GM04503 (cell line): ENCODE measurements at regions not wholly inside any gene's neighbourhood (a gene's known extent, or its start where the extent isn't known, plus 50 kb on each side); places are given as distances from the start of the nearest gene placed in this dataset.
A peak's percentile ranks its signal among the peaks of the same experiment; 100 is the strongest.
"Not testable (repeated sequence)": the region's sequence is repeated elsewhere in the genome, so short reads cannot be mapped to it uniquely, and the experiment has no call there.

ENCODE experiments used
- DNase-seq: peaks from one replicate; pipeline ENCODE4 v3.0.0-alpha.2; 2012; ENCODE audit warnings: low read depth

DNA sequence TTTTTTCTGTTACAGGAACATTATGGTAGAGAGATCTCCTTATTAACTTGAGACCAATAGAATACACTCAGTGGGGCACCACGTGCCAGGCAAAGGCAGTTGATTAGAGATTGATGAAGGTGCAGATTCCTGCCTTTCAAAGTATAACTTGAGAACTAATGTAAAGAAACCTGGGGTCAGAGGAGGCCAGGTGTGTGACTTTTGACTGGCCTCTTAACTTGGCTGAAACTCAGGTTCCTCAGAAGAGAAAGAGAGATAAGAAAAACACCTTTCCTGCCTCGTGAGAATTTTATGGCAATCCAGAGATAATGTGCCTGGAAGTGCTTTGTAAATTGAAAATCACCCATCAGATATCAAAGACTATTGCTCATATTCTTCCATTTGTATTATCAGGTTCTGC is 110.7 kb upstream of the GZMB start:
- DNase-seq: no peak

DNA sequence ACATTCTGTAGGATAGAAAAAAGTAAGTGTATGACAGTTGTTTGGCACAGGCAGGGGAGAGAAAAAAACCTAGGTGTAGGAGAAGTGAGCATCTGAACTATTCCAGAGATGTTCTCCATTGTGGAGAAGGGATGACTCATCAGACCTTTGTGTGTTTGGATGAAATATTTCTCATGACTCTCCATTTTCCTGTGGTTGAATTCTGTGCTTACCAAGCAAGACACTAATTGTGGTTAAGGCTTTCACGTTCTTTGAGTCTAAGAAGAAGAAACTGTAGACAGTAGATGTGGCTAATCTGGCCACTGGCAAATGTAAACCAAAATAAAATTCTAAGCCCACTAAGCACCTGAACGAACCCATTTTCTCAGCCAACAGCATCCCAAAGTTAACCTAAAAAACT is 107.9 kb upstream of the GZMB start:
- DNase-seq: no peak

DNA sequence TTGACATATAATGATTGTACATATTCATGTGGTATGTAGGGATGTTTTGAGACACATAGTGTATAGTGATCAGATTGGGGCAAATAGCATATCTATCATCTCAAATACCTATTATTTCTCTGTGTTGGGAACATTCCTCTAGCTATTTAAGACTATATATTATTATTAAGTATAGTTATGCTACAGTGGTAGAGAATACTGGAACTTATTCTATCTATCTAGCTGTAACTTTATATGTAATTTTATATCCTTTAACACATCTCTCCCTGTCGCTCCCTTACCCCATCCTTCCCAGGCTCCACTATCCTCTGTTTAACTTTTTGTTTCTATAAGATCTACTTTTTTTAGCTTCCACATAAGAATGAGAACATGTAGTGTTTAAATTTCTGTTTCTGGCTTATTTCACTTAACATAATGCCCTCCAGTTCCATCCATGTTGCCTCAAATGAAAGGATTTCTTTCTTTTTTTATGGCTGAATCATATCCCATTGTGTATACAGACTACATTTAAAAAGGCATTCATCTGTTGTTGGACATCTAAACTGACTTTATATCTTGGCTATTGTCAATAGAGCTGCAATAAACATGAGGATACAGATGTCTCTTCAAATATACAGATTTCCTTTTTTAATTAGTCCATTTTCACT is 102.1 kb upstream of the GZMB start:
- no peak for DNase-seq

GRCh38 chr14:24734917-24735500 is 101.0 kb upstream of the GZMB start:
- DNase-seq: peak; percentile 1

- no peak for DNase-seq
These were observed 92.5 kb upstream of the GZMB start for GRCh38 chr14:24726480-24726879.

DNA sequence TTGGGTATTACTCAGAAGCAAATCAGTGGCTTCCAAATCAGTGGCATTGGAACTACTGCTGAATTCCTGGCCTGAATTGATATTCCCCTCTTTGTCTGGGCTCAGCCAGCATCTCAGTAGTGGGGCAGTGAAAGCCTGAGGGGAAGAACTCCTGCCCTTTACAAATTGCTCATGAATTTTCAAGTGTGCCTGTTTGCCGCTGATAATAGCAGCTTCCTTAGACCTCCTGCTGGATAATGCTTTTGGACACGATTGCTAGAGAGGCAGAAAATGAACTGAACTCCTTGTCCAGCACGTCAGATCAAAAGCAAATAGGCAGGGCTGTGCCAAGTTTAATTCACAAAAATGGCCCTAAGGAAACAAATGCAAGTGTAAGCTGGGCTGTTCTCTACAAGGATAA is 91.3 kb upstream of the GZMB start:
- no peak for DNase-seq

DNA sequence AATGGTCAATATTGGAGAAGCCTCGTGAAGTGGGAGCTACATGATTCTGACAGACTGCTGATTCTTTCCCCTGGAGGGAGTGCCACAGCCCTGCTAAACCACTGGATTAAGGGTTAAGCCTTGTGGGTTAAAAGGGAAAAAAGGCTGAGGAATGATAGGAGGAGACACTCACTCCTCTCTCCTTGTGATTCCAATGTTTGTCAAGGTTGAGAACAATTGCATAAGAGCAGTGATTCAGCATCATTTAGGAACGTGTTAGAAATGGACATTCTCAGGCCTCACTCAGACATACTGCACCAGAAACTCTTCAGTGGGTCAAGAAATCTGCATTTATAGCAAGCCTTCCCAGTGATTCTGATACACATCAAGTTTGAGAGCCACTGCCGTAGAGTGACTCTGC is 87.8 kb upstream of the GZMB start:
- no peak for DNase-seq

GRCh38 chr14:24715239-24715638 is 81.2 kb upstream of the GZMB start:
- DNase-seq: no peak

DNA sequence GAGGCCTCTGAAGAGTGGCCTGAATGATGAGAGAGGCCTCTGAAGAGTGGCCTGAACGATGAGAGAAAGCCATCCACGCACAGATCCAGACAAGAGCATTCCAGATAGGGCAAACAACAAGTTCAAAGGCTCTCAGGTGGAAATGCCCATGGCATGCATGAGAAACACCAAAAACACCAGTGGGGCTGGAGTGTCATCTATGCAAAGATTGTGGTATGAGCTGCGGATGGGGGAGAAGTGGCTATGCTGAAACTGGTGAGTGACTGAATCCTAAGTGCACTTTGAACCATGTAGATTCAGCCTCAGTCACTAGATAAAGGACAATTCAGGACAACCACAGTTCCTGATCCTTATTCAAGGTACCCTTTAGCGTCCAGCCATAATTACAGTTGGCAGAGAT is 79.4 kb upstream of the GZMB start:
- DNase-seq: no peak

DNA sequence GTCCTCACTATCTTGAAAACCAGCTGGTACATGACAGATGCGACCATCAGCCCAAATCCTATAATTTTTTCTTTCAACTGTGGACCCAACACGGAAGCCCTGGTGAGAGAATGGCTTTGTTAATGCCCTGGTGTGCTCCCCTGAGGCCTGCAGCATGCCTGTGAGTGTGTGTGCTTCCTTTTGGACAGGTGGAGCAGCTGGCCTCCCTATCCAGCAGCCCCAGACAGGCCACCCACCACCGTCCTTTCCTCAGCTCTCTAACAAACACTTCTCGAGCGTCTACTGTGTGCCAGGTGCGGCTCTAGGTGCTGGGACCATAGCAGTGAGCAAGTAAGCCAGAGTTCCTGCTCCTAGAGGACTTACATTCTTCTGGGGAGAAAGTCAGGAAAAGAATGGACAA is 78.9 kb upstream of the GZMB start:
- DNase-seq: no peak

DNA sequence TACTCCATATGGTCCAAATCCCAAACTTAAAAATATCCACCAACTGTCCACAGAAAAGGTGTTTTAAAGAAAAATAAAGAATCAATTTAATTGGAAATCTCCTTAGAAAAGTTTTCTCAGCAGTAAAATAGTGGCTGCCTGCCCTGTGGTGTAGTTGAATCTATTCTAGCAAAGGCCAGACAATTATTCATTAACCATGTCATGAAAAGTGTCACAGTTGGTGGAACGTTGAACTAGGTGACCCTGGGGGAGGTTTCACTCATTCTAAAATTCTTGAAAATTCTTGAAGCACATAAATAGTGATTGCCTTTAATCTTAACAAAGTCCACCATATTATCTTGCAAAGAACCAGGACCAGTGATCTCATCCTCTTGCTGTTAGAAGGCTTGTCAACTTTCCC is 78.4 kb upstream of the GZMB start:
- no peak for DNase-seq

DNA sequence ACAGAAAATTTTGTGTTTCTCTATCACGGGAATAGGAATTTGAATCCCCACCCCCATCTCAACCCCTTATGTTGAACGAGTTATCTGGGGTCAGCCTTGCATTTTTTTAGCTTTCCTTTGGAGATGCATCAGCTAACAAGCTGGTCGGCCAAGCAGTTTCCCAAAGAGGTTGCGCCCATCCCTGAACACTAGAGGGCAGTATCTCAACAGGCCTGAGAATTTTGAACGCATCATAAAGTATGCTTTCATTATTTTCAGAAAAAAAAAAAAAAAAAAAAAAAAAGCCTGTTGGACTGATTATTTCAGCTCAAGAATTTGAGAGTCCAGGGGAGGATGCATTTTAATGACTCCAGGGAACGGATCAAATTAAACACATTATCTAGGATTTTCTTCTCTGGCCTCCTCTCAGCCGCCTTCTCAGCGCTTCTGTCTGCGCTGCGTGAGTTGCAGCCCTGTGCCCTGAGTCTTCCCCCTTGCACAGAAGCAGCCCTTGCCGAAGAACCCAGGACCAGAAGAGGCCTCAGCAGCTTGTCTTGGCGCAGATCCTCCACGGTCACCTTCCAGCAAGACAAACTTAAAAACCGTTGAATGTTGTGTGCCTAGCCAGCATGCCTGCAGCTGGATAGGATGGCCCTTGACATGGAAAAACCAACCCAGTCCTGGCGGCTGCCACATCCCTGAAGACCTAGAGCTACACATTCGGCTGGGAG is 76.6 kb upstream of the GZMB start:
- peak; percentile 10 for DNase-seq

DNA sequence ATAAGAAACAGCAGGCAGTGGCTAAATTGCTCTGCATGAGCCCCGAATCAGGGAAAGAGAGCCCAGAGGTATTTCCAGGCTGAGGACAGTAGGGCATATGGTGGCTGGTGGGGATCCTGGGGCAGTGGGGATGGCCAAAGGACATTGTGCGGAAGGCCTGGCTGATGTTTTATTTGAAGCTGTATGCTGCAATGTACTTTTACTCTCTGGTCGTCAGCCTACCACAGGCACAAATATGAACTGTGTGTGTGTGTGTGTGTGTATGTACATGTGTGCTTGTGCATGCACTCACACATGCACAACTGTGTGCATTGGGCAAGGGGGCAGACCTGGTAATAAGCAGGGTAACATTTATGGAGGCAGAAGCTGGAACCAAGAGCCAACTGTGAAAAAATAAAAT is 74.7 kb upstream of the GZMB start:
- DNase-seq: no peak

DNA sequence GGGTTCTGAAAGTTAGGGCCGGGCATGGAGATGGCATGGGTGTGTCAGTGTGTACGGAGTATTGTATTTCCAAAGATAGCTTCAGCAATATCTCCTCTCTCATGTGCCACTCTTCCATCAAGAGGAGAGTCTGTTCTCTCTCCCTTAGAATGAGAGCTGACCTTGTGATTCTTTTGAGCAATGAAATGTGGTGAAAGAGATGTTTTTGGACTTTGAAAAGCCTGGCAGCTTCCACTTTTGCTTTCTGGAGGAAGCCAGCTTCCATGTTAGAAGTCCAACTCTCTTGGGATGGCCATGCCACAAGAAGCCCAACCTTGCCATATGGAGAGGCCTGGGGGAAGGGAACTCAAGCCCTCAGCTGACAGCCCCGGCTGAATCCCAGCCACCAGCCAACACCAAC is 72.4 kb upstream of the GZMB start:
- no peak for DNase-seq

GRCh38 chr14:24705840-24706239 is 71.8 kb upstream of the GZMB start:
- no peak for DNase-seq

- no peak for DNase-seq
These were observed 67.1 kb upstream of the GZMB start for GRCh38 chr14:24701062-24701461.

DNA sequence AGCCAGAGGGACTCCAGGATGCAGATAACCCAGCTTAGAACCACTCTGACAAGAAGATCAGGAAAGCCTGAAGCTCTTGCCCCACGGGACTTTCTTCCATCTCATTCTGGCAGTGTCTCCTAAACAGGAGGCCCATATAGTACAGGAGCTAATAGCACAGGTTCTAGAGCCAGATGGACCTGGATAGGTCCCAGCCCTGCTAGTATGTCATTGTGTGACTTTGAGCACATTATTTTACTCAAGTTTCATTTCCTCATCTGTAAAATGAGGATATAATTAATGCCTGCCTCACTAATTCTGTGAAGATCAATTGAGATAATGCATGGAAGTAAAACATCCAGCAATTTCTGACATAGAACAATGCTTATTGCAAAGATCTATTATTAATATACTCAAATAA is 66.5 kb upstream of the GZMB start:
- DNase-seq: no peak

DNA sequence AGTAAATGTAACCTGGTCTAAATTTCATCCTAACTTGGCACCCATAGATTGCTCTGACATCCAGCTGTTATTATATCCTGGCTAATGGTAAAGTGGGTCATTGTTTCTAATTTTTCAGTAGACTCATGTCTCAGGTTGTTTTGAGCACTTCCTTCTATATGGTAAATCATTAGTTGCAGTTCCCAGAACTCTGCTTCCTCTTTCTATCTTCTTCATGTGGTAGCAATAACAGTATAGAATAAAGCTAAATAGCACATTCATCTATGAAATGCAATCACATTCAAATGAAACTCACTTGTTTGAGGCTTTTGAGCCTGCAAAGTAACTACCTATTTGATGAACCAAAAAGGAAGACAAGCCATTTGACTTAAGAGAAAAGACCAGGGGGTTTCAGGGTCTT is 65.1 kb upstream of the GZMB start:
- DNase-seq: no peak

DNA sequence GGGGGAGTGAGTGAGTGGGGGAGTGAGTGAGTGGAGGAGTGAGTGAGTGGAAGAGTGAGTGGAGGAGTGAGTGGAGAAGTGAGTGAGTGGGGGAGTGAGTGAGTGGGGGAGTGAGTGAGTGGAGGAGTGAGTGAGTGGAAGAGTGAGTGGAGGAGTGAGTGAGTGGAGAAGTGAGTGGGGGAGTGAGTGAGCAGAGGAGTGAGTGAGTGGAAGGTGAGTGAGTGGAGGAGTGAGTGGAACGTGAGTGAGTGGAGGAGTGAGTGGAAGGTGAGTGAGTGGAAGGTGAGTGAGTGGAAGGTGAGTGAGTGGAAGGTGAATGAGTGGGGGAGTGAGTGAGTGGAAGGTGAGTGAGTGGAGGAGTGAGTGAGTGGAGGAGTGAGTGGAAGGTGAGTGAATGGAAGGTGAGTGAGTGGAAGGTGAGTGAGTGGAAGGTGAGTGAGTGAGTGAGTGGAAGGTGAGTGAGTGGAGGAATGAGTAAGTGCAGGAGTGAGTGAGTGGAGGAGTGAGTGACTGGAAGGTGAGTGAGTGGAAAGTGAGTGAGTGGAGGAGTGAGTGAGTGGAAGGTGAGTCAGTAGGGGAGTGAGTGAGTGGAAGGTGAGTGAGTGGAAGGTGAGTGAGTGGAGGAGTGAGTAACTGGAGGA is 62.4 kb upstream of the GZMB start:
- not testable (repeated sequence) for DNase-seq

DNA sequence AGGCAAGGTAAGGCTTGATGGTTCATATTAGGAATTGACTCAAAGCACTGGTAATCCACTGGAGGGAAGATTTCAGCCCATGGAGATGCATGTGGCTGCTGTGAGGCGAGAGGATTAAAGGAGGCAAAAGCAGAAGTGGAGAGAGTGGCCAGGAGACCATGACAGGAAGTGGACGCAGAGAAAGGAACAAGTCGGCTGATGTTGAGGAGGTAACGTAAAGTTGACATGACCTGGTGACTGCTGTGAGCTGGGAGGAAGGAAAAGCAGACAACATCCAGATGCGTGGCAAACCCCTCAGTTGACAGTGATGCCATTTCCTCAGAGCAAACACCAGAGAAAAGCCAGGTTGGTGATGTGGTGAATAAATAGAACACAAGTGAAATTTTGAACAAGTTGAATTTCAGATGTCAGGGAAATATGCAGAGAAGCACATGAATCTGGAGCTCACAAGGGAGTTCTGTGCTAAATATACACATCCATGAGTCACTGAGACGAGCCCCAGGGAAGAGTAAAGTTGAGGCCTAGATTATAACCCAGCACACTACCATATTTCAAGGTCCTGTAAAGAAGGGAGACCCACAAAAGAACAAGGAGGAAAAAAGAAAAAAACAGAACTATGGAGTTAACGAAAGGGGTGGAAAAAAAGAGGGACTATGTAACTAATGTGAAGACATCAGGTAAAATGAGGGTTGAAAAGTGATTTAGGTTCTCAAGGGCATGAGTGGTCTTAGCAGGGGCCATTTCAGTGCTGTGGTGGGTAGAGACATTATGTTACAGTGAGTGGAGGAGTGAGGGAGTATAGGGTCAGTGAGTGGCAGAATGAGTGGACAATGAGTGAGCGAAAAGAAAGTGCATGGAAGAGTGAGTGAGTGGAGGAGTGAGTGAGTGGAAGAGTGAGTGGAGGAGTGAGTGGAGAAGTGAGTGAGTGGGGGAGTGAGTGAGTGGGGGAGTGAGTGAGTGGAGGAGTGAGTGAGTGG is 61.6 kb upstream of the GZMB start:
- no peak for DNase-seq

GRCh38 chr14:24694680-24695079 is 60.7 kb upstream of the GZMB start:
- DNase-seq: no peak

GRCh38 chr14:24693983-24694382 is 60.0 kb upstream of the GZMB start:
- no peak for DNase-seq
